GM21390 (cell line): ENCODE measurements at regions not wholly inside any gene's neighbourhood (a gene's known extent, or its start where the extent isn't known, plus 50 kb on each side); places are given as distances from the start of the nearest gene placed in this dataset.

Source experiments
- ATAC-seq: cut with Tn5 transposase; IDR thresholded peaks from one replicate; pipeline ENCODE4 v1.9.1; 2021; ENCODE audit not compliant: unreplicated experiment

DNA sequence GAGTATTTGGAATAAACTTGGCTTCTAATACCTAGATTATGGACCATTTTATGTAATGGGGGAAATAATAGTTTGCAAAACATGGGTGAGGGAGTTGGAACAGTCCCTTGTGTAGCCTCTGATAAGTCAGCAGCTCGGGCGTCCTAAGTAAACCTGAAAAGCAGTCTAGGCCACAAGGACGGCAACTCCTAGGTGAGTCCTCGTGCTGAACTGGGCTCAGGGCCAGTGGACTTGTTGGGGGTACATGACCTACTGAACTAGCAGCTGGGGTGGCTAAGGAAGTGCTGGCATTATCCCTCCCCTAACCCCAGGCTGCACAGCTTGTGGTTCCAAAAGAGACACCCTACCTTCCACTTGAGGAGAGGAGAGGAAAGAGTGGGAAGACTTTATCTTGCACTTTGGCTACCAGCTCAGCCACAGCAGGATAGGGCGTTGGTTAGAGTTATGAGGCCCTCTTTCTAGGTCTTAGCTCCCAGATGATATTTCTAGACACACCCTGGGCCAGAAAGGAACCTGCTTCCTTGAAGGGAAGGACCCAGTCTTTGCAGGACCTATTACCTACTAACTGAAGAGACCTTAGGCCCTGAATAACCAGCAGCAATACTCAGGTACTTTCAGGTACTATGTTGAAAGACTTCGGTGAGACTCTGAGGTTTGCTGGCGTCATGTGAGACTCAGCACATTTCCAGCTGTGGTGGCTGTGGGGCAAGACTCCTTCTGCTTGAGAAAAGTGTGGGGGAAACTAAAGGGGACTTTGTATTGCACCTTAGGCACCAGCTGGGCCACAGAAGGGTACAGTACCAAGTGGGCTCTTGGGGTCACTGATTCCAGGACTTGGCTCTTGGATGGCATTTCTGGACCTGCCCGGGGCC lies 71.0 kb downstream of the AQP4 start:
- ATAC-seq = no peak

DNA sequence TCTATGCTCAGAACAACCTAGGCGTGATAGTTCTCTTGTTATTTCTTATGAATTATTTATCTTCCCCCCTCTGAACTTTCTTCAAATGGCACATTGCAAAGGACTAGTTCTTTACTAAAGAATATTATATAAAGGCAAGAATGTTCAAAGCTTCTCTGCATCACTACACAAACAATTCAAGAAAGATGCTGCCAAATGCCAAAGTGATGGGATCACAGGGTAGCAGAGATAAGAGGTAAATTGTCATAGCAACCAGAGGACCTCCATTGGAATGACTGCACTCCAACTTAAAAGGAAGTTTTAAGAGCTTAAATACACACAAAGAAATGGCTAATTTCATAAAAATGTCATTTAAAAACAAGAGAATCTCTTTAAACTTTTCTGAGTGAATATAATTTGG lies 72.8 kb downstream of the AQP4 start:
- no peak for ATAC-seq

DNA sequence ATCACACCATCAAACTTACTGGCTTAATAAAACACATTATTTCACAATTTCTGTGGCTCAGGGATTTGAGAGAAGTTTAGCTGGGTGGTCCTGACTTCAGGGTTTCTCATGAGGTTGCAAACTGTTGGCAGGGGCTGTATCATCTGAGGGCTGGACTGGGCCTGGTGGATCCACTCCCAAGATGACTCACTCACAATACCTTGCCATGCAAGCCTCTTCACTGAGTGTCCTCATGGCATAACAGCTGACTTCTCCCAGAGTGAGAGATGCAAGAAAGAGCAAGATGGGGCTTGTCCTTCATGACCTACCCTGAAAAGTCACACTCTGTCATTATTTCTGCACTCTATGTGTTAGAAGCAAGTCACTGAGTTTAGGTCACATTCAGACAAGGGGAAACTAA lies 73.8 kb downstream of the AQP4 start:
- ATAC-seq = no peak

DNA sequence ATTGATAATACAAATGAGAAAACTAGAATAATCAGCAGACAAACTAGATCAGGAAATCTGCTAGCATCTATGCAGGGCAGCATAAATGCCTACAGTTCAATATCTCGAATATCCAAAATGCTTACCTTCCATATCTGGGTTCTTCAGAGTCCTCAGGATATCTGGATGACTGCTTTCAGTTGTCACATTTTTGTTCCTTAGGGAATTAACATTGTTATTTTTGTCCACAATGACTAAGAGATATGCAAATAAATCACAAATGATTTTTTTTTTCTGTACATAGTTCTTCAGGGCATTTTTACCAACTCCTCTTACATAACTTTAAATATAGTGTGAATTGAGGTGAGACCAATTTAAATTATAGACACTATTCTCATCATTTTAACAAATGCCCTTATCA lies 80.9 kb downstream of the AQP4 start:
- no peak for ATAC-seq

DNA sequence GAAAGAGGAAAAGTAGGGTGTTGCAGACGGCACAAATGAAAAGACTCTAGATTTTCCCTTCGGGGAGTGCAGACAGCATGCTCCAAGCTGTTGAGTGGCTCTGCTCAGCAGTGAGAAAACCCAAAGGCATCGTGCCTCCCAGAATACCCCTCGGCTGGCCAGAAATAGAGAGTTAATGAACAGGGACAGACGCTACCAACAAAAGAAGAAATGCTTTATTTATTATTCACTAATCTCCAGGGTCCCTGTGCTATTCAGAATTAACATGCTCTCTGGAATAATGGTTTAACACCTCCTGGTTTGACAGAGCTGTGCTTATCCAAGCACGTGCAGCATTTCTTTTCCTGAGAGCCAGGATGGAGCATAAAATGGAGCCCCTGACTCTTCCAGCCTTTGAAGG lies 82.3 kb downstream of the AQP4 start:
- ATAC-seq = no peak

DNA sequence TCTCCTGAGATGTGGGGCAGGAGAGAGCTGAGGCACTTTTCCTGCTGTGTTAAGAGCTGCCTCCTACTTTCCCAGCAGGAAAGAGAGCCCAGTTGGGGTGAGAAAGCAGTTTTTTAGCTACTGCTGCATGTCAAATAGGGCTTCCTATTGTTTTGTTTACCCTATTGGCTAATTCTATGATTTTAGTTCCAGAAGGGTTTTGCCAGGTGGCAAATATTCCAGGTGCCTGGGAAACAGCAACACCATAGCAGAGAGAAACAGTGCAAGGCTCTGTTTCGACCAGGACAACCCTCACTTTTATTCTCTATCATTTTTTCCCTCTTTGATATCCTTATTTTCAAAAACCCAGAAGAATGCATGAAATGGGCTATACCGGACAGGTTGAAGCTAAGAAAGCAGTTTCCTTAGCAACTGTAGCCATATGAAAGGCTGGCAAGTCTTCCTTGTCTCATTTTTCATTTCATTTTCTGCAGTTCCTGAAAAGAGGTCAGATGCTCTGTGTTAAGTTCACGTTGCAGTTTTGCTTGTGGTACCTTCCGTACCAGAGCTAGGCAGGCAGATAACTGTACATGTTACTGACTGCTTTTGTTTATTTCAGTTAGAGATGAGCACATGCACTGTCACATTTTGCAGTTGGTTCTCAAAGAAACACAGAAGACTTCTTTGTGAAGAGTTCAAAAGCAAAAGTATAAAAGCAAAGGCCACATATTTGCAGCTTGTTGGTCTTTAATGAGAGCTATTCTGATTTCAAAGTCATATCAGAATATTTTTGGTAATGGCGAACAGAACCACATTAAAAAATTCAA lies 84.8 kb downstream of the AQP4 start:
- ATAC-seq = peak; percentile 61

DNA sequence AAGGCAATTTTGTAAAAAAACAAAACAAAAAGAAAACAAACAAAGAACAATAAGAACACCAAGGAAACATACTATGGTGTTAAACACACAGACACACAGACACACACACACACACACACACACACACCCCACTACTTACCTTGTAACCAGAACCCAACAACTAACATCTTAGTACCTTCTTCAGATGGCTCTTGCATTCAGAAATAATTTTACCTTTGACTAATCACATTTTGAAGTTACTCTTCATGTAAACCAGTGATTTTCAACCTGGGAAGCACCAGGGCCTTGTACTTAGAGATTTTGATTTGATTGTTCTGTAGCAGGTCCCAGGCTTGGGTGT lies 87.5 kb downstream of the AQP4 start:
- no peak for ATAC-seq

DNA sequence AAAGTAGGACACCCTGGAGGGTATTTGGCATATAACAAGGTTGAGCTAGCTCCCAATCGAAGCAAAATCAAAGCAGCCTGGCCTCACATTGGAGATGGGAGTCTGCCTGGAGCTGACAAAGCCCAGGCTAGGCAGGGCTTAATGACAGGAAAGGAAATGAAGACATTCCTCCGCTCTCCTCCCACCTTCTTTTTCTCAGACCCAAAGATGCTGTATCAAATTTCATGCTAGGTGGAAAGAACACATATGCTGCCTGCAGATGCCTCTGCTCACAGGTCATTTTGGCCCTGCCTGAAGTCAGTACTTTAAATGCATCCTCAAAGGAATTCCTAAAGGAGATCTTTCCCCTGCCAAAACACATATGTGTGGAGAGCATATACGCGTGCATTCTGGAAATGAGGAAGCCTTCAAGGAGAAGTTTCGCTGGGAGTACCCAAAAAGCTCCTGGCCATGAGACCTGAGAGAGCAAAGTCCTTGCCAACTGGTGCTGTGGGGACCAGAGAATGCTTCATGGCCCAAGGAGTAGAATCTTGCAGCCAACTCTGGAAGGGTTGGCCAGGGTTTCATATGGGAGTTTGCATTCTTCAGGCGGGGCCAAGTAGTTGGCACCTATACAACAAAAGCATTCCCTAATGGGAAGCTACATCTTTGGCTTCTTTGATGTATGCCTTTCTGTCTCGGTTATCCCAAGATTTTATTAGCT lies 88.0 kb downstream of the AQP4 start:
- no peak for ATAC-seq

DNA sequence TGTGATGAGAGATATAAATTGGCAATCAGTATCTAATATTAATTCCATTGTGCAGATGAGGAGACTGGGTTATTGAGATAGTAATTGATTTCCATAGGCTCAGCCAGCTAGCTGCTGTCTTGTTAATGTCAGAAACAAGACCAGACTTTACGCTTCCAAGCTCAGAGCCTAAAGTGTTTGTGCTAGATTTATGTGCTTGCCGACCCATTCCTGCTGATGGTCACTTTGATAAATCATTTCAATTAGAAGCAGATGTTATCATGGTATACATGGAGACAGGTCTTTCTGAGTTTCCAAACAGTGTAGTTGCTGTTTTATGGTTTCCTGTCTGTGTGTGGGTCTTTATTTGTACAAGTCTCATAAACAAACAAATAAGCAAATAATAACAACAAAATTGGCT lies 92.8 kb downstream of the AQP4 start:
- no peak for ATAC-seq

DNA sequence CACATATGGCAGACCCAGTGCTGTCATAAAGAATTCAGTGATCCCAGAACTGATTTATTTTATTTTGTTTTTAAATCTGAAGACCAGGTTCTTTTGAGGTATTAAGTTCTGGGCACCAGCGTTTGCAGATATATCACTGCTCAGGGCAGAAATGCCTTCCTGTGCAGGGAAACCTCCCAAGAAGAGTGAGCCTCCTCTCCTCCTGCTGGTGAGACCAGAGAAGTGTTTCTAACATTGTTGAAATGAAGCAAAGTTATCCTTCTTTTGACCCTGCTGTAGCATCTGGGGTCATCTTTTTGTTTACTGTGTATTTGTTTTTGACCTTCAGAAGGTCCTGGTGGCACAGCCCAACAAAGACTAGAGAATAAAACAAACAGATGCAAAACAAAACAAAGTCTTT lies 94.0 kb downstream of the AQP4 start:
- no peak for ATAC-seq

DNA sequence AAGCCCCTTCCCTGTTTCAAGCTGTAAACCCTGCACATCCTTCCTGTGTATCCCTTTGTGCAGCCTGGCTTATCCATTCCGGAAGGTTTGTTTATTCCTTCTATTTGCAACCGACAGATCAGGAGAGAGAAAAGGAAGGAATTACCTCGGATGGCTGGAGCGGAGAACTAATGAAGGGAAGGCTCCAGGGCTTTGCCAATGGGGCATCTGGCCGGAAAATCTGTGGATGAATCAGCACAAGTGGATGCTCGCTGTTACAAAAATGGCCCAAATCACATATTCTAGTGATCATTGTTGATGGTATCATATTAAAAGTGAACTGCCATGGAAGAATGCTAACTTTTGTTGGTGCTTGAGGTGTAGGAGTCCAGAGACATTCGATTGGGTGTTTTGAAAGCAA lies 97.1 kb downstream of the AQP4 start:
- no peak for ATAC-seq

DNA sequence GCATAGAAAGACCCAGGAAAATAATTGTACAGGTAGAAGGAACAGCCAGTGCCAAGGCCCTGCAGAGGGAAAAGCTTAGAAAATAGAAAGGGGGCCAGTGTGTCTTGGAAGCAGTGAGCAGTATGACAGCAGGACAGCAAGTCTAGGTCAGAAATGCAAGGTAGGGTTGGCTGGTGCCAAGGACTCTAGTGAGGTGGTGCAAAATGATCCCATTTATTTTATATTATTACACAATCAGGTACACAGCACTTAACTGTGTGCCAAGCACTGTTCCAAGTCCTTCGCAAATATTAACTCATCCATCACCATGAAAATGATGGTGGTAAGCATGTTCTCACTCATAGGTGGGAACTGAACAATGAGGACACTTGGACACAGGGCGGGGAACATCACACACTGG lies 100.0 kb downstream of the AQP4 start:
- ATAC-seq = no peak

DNA sequence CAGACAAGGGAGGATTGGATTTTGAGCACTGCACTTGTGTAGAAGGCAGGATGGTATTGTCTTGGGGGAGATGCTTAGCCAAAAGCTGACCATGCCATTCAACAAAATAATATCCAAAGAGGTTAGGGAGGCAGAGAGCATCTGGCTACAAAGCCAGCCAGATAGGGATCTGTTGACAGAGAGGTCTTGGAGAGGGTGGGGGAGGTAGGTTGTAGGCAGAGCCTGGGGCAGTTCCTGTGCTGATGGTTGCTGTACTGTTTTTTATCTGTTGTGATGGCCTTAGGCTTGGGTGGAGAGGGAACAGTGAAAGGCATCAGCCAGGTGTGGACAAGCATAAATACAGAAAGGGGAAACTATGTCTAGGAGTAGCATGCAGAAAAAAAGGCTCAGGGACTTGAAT lies 100.9 kb downstream of the AQP4 start:
- no peak for ATAC-seq

DNA sequence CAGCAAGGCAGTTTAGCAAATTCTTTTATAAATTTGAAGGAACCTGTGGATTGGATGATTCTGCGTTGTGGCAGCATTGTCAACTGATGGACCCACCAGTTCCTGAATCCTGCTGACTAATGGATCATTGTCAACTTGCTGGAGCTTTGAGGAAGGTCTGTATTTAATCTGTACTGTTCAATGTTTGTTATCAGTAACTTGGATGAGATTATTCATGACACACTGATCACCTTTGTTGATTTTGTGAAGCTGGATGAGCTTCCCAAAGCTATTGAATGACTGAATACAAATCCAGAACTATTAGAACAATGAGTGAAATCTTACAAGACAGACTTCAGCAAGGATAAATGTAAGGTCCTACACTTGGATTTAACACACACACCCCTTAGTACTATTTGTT lies 101.3 kb downstream of the AQP4 start:
- ATAC-seq = no peak

DNA sequence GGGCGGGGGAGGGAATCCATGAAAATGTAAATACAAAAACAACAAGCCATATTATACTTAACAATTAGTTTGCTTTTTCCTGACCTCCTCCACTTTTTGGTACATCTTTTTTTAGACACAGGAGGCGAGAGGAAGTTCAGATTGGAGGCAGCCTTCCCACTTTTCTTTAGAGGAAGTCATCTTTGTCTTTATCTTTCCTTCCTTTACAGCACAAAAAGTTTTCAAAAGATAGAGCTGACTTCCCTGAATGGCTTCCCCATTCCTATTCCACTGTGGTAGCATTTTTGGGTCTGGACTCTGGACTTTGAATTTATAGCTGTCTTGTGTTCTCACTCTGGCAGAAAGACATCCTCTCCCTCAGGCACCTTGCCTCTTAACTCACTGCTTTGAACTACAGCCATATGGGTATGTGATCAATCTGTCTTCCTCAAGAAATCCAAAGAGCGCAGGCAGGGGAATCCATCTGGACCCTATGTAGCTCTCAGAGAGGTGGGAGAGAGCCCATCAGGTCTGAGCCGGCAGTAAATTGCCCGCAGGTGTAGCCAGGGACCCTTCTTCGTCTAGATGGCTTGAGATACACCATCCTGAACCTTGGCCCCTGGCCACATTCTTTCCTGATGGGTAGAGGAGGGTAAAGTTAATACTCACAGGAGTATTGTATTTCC lies 101.9 kb downstream of the AQP4 start:
- no peak for ATAC-seq

DNA sequence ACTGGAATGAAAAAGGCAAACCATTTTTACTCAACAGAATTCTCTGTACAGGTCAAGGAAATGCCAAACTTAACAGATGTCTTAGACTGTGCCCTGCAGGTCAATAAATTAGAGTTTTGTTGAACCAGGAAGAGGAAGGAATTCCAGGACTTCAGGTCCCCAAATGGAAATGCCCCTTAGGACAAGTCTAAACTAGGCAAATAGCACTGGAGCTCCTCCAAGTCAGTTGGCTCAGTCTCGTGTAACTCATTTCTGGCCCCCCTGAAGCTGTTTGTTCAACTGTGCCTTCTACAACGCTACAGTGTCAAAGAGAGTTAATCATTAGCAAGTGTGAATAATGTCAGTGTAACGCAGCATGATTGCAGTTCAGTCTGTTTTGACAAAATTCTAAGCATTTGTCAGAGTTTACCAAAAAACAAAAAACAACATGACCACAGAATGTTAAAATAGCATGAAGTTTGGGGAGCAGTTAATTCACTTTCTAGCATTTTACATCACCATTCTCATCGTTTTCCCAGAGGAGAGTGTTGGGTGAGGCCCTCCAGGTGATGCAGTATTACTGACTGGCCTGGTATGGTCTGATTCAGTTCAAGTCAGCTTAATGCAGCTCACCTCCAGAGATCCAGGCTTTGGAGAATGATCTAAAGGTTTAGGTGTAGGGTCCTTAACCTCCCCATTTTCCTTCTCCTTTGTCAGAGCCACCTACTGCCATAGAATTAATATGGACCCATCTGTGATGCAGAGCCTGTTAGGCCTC lies 108.1 kb downstream of the AQP4 start:
- no peak for ATAC-seq

DNA sequence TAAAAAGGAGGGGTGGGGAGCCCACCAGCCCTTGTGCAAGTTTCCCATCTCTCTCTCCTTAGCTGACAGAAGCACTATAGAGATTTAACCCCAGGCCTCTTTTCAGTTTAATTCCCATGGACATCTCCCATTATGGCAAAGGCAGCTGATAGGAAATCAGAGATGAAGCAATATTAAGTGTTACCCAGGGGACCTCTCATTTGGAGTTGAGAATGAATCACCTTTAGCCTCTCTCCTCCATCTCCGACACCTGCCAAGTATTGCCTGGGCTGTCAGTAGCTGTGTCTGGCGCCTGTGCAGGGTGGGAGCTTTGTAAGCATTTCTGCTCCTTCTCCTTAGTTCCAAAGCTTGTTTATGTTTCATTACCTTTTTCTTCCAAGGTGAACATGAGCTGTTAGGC lies 109.0 kb downstream of the AQP4 start:
- no peak for ATAC-seq

DNA sequence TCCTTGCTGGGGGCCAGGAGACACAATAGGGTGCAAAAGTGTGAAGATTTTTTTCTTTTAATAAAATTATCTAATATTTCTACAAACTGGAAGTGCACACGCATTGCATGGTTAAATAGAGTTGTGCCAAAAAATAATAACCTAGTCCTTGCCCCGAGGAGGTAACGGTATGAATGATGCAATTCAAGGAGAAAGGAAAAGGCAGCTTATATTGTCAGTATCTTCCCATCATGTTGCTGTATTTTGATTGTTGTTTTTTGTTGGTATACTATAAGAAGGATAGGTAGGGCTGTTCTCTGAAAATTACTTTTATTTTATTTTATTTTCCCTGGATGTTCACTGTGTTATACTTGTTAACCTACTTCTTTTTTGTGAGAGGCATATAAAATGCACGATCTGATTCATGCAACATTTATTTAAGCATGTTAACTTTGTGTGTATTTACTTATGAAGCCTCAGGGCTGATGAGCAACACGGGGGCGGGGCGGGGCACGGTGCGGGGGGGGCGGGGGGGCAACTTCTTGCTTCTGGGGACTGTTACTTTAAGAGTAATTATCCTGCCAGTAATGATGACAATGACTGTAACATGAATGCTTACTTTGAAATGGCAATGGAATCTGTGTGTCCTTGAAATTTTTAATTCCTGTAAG lies 118.6 kb downstream of the AQP4 start:
- no peak for ATAC-seq

DNA sequence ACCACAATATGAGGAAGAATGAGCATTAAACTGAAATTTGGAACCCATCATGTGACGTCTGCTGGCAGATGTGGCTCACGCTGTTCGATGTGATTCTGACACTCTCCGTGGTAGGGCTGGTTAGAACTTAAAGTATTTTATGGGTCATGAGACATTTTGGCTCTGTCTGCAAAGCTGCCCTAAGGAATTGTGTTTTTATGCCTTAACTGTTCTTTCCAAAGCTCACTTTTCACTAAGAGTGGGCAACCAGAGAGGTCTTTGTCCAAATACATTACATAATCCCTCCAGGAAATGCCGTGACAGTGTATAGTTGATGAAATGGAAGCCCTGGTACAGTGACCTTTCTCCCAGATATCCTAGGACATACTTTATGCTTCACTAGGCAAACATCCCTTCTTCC lies 119.1 kb downstream of the AQP4 start:
- no peak for ATAC-seq
